WERI-Rb-1 (cell line): ENCODE measurements at regions not wholly inside any gene's neighbourhood (a gene's known extent, or its start where the extent isn't known, plus 50 kb on each side); places are given as distances from the start of the nearest gene placed in this dataset.

Experiments
- DNase-seq: peaks from one replicate; pipeline ENCODE4 v3.0.0-alpha.2; 2020
- H3K27ac ChIP-seq: fragments of 250-450 bp; sonication (Bioruptor Pico); 2 replicates; pipeline ENCODE4 v1.5.1; 2020; ENCODE audit warnings: mild to moderate bottlenecking, moderate library complexity
- H3K27me3 ChIP-seq: fragments of 250-450 bp; sonication (Bioruptor Pico); 2 replicates; pipeline ENCODE4 v1.5.1; 2021; ENCODE audit warnings: mild to moderate bottlenecking, low read depth, moderate library complexity; ENCODE audit not compliant: insufficient read depth, severe bottlenecking
- H3K36me3 ChIP-seq: fragments of 250-450 bp; sonication (Bioruptor Pico); 2 replicates; pipeline ENCODE4 v1.5.1; 2020; ENCODE audit warnings: mild to moderate bottlenecking, moderate library complexity
- H3K4me3 ChIP-seq: 2 replicates; pipeline ENCODE4 v1.5.1; 2011; ENCODE audit warnings: low read depth, mild to moderate bottlenecking, control low read depth, low read length
- H3K9me3 ChIP-seq: fragments of 250-450 bp; sonication (Bioruptor Pico); 2 replicates; pipeline ENCODE4 v1.5.1; 2021; ENCODE audit warnings: mild to moderate bottlenecking, moderate library complexity; ENCODE audit not compliant: severe bottlenecking
- TF ChIP-seq, protein P1 (sequence below): IDR thresholded peaks from 2 replicates; pipeline ENCODE4 v1.5.1; 2011; ENCODE audit warnings: low read depth, mild to moderate bottlenecking, control low read depth, inconsistent platforms, low read length

GRCh38 chr18:43662657-43663056 lies 385.4 kb upstream of the SYT4 start:
- no peak for DNase-seq

DNA sequence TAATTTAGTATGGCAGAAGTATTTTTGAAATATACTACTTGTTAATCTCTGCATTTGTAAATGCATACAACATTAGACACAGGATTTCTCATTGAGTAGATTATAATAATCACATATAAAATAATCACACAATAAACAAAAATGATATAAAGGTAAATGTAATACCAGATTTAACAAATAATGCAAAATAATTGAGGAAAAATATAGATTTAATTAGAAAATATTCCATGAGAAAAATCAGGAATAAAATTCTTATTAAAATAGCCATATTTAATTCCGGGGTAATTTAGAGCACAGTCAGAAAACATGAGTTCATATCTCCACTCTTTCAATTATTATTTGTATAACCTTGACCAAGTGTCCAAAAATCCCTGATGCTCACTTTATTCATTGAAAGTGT lies 385.9 kb upstream of the SYT4 start:
- no peak overlapping the region for H3K27ac ChIP-seq
- no peak for DNase-seq

More at GRCh38 chr18:43662657-43663056, 385.4 kb upstream of the SYT4 start:
- H3K27me3 ChIP-seq = peaks cover 67% of the 10 kb centered on the region
- no peak overlapping the region for H3K4me3 ChIP-seq
- no peak overlapping the region for H3K27ac ChIP-seq
- H3K36me3 ChIP-seq = no peaks in the 10 kb centered on the region
- TF ChIP-seq, protein P1, sequence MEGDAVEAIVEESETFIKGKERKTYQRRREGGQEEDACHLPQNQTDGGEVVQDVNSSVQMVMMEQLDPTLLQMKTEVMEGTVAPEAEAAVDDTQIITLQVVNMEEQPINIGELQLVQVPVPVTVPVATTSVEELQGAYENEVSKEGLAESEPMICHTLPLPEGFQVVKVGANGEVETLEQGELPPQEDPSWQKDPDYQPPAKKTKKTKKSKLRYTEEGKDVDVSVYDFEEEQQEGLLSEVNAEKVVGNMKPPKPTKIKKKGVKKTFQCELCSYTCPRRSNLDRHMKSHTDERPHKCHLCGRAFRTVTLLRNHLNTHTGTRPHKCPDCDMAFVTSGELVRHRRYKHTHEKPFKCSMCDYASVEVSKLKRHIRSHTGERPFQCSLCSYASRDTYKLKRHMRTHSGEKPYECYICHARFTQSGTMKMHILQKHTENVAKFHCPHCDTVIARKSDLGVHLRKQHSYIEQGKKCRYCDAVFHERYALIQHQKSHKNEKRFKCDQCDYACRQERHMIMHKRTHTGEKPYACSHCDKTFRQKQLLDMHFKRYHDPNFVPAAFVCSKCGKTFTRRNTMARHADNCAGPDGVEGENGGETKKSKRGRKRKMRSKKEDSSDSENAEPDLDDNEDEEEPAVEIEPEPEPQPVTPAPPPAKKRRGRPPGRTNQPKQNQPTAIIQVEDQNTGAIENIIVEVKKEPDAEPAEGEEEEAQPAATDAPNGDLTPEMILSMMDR = no peak
- H3K9me3 ChIP-seq = no peaks in the 10 kb centered on the region

GRCh38 chr18:43664487-43665008 lies 387.3 kb upstream of the SYT4 start:
- H3K9me3 ChIP-seq = no peaks in the 10 kb centered on the region
- peaks cover 74% of the 10 kb centered on the region for H3K27me3 ChIP-seq
- TF ChIP-seq, protein P1 = no peak
- no peak overlapping the region for H3K27ac ChIP-seq
- no peak overlapping the region for H3K4me3 ChIP-seq
- no peak for DNase-seq
- H3K36me3 ChIP-seq = no peaks in the 10 kb centered on the region

More for the DNA sequence above, 385.9 kb upstream of the SYT4 start:
- peaks cover 72% of the 10 kb centered on the region for H3K27me3 ChIP-seq
- TF ChIP-seq, protein P1 = no peak
- H3K9me3 ChIP-seq = no peaks in the 10 kb centered on the region
- H3K36me3 ChIP-seq = no peaks in the 10 kb centered on the region
- no peak overlapping the region for H3K4me3 ChIP-seq

DNA sequence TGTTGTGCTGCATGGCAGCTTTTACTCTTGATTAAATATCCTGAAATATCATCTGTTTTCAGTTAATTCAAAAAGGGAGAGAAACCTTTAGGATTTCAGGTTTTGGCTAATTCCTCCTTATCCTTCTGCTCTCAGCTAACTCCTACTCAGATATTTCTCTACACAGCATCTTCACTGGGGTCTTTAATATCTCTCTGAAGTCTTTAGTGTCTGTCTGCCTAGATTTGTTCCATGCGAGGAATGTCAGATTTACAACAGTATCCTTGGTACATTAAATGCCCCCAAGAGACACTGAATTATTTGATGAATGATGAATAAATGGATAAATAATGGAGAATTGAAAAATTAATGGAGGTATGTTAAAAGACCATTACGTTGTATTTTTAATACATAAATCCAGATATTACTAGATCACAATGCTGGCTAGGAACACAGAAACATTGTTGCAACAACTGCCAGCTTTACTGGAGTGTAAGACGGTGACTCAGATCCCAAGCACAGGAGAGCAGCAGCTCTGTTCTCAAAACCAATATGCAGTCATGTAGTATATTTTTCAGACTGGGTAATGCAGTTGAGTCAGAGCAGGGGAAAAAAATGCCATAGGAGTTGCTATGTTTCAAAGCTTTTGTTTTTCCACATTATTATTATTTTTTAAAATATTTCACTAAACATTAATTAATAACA lies 388.0 kb upstream of the SYT4 start:
- Histone ChIP-seq H3K9me3 (no peaks in the 10 kb centered on the region), H3K36me3 (no peaks in the 10 kb centered on the region), H3K27me3 (peaks cover 79% of the 10 kb centered on the region), H3K27ac (no peak overlapping the region), H3K4me3 (no peak overlapping the region)
- TF ChIP-seq, protein P1 = no peak
- no peak for DNase-seq

DNA sequence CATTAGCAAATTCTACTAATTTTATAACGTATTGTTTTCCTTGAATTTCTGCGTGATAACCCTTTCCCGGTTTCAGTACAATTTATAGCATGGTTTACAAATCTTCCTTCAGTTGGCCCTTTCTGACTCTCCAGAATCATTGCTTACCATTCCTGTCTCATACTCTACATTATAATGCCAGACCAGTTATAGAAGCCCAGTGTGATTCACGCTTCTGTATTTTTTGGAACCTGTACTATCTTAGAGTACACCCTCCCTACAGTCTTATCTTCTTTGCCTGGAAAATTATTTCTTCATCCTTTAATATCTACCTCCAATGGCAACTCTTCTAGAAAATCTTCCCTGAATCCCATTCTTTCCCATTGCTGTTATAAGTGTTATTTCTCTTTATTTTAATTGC lies 391.6 kb upstream of the SYT4 start:
- Histone ChIP-seq H3K27ac (no peak overlapping the region), H3K36me3 (no peaks in the 10 kb centered on the region), H3K27me3 (peaks cover 86% of the 10 kb centered on the region), H3K4me3 (no peak overlapping the region), H3K9me3 (no peaks in the 10 kb centered on the region)
- no peak for DNase-seq
- TF ChIP-seq, protein P1 = no peak

DNA sequence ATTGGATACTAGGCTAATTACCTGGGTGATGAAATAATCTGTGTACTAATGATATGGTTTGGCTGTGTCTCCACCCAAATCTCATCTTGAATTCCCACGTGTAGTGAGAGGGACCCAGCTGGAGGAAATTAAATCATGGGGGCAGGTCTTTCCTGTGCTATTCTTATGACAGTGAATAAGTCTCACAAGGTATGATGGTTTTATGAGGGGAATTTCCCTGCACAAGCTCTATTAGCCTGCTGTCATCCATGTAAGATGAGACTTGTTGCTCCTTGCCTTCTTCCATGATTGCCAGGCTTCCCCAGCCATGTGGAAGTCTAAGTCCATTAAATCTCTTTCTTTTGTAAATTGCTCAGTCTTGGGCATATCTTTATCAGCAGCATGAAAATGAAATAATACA lies 394.1 kb upstream of the SYT4 start:
- Histone ChIP-seq H3K4me3 (no peak overlapping the region), H3K27me3 (peaks cover 74% of the 10 kb centered on the region), H3K27ac (no peak overlapping the region), H3K36me3 (no peaks in the 10 kb centered on the region), H3K9me3 (no peaks in the 10 kb centered on the region)
- DNase-seq = no peak
- TF ChIP-seq, protein P1 = no peak
